H9 (cell line): ENCODE measurements at regions not wholly inside any gene's neighbourhood (a gene's known extent, or its start where the extent isn't known, plus 50 kb on each side); places are given as distances from the start of the nearest gene placed in this dataset.

Source experiments
- DNase-seq: peaks from one replicate; pipeline ENCODE4 v3.0.0-alpha.2; 2017
- H2AFZ ChIP-seq: one replicate; pipeline ENCODE4 v1.6.1; 2013; ENCODE audit warnings: mild to moderate bottlenecking, low read length, control low read depth, moderate library complexity
- H2AK5ac ChIP-seq: 2 replicates; pipeline ENCODE4 v1.6.1; 2013; ENCODE audit warnings: low read length, control low read depth, mixed read lengths; ENCODE audit not compliant: insufficient read length
- H2BK120ac ChIP-seq: one replicate; pipeline ENCODE4 v1.6.1; 2013; ENCODE audit warnings: low read depth, mild to moderate bottlenecking, low read length, control low read depth, inconsistent platforms; ENCODE audit not compliant: poor library complexity, severe bottlenecking
- H2BK12ac ChIP-seq: 2 replicates; pipeline ENCODE4 v1.6.1; 2013; ENCODE audit warnings: low read length, control low read depth, mixed read lengths, low read depth; ENCODE audit not compliant: insufficient read length
- H2BK15ac ChIP-seq: 2 replicates; pipeline ENCODE4 v1.6.1; 2013; ENCODE audit warnings: low read depth, low read length, control low read depth
- H2BK20ac ChIP-seq: one replicate; pipeline ENCODE4 v1.6.1; 2013; ENCODE audit warnings: low read depth, mild to moderate bottlenecking, low read length, control low read depth, inconsistent platforms; ENCODE audit not compliant: poor library complexity, severe bottlenecking
- H2BK5ac ChIP-seq: 2 replicates; pipeline ENCODE4 v1.6.1; 2013; ENCODE audit warnings: low read length, control low read depth, mixed read lengths; ENCODE audit not compliant: insufficient read length
- H3K14ac ChIP-seq: 2 replicates; pipeline ENCODE4 v1.6.1; 2013; ENCODE audit warnings: low read length, control low read depth; ENCODE audit not compliant: insufficient read depth
- H3K18ac ChIP-seq: 2 replicates; pipeline ENCODE4 v1.6.1; 2013; ENCODE audit warnings: low read depth, mild to moderate bottlenecking, mixed read lengths, low read length, control low read depth; ENCODE audit not compliant: insufficient read length
- H3K23ac ChIP-seq: 2 replicates; pipeline ENCODE4 v1.6.1; 2013; ENCODE audit warnings: low read length, control low read depth, mixed read lengths, low read depth; ENCODE audit not compliant: insufficient read length
- H3K23me2 ChIP-seq: 2 replicates; pipeline ENCODE4 v1.6.1; 2013; ENCODE audit warnings: low read depth, mild to moderate bottlenecking, mixed read lengths, low read length, control low read depth; ENCODE audit not compliant: insufficient read length, poor library complexity, severe bottlenecking
- H3K27ac ChIP-seq: 2 replicates; pipeline ENCODE4 v1.5.1; 2013; ENCODE audit warnings: low read length, control low read depth, mixed read lengths, low read depth; ENCODE audit not compliant: insufficient read length
- H3K27me3 ChIP-seq: 2 replicates; pipeline ENCODE4 v1.6.1; 2013; ENCODE audit warnings: low read length, control low read depth, inconsistent platforms; ENCODE audit not compliant: insufficient read depth
- H3K4ac ChIP-seq: 2 replicates; pipeline ENCODE4 v1.6.1; 2013; ENCODE audit warnings: low read depth, mild to moderate bottlenecking, control low read depth, inconsistent platforms, low read length, moderate library complexity
- H3K4me1 ChIP-seq: 2 replicates; pipeline ENCODE4 v1.6.1; 2013; ENCODE audit warnings: low read length, control low read depth, inconsistent platforms; ENCODE audit not compliant: insufficient read depth
- H3K4me2 ChIP-seq: 2 replicates; pipeline ENCODE4 v1.6.1; 2013; ENCODE audit warnings: low read length, control low read depth, mixed read lengths; ENCODE audit not compliant: insufficient read length, insufficient read depth
- H3K56ac ChIP-seq: 2 replicates; pipeline ENCODE4 v1.6.1; 2013; ENCODE audit warnings: low read depth, mild to moderate bottlenecking, mixed read lengths, low read length, control low read depth; ENCODE audit not compliant: insufficient read length
- H3K79me1 ChIP-seq: 2 replicates; pipeline ENCODE4 v1.6.1; 2013; ENCODE audit warnings: low read depth, mild to moderate bottlenecking, moderate library complexity, low read length, control low read depth, inconsistent platforms; ENCODE audit not compliant: insufficient read depth, poor library complexity, severe bottlenecking
- H3K79me2 ChIP-seq: 2 replicates; pipeline ENCODE4 v1.6.1; 2013; ENCODE audit warnings: low read length, control low read depth, inconsistent platforms; ENCODE audit not compliant: insufficient read depth
- H3K9ac ChIP-seq: 2 replicates; pipeline ENCODE4 v1.6.1; 2013; ENCODE audit warnings: low read length, control low read depth, mixed read lengths; ENCODE audit not compliant: insufficient read length; ENCODE audit errors: extremely low read depth
- H3K9me3 ChIP-seq: one replicate; pipeline ENCODE4 v1.6.1; 2013; ENCODE audit warnings: low read depth, low read length, inconsistent platforms; ENCODE audit not compliant: control insufficient read depth
- H3T11ph ChIP-seq: one replicate; pipeline ENCODE4 v1.6.1; 2013; ENCODE audit warnings: mild to moderate bottlenecking, low read length, control low read depth, inconsistent platforms
- H4K20me1 ChIP-seq: one replicate; pipeline ENCODE4 v1.6.1; 2013; ENCODE audit not compliant: control insufficient read depth, insufficient read length, insufficient read depth
- H4K5ac ChIP-seq: 2 replicates; pipeline ENCODE4 v1.6.1; 2013; ENCODE audit warnings: low read depth, mild to moderate bottlenecking, mixed read lengths, low read length, control low read depth; ENCODE audit not compliant: insufficient read length
- H4K8ac ChIP-seq: replicated peaks from 2 replicates; pipeline ENCODE4 v1.6.1; 2013; ENCODE audit warnings: low read length, control low read depth, mixed read lengths, low read depth; ENCODE audit not compliant: insufficient read length
- H4K91ac ChIP-seq: 2 replicates; pipeline ENCODE4 v1.6.1; 2013; ENCODE audit warnings: low read depth, mild to moderate bottlenecking, moderate library complexity, mixed read lengths, low read length, control low read depth; ENCODE audit not compliant: insufficient read length
- H3K27ac Mint-ChIP-seq, 3 experiments: 2 replicates in 2 of 3; 3 replicates in 1 of 3; pipeline ENCODE4 v1.8.0; 2020 to 2021; ENCODE audit warnings: mixed read lengths in 3 of 3, mild to moderate bottlenecking in 1 of 3, moderate library complexity in 1 of 3
- H3K27me3 Mint-ChIP-seq: 2 replicates; pipeline ENCODE4 v1.8.0; 2021; ENCODE audit warnings: low read depth, mild to moderate bottlenecking, moderate library complexity, mixed read lengths
- H3K36me3 Mint-ChIP-seq, 3 experiments: 2 replicates in 2 of 3; 3 replicates in 1 of 3; pipeline ENCODE4 v1.8.0; 2020 to 2021; ENCODE audit warnings: low read depth in 3 of 3, mixed read lengths in 3 of 3; ENCODE audit not compliant: insufficient read depth in 1 of 3
- H3K4me1 Mint-ChIP-seq, 2 experiments: 2 replicates each; pipeline ENCODE4 v1.8.0; 2020; ENCODE audit warnings: mixed read lengths in 2 of 2
- H3K4me3 Mint-ChIP-seq, 2 experiments: 2 replicates in 1 of 2; 3 replicates in 1 of 2; pipeline ENCODE4 v1.8.0; 2020 to 2021; ENCODE audit warnings: mild to moderate bottlenecking in 2 of 2, mixed read lengths in 2 of 2, moderate library complexity in 1 of 2
- H3K9me3 Mint-ChIP-seq, 2 experiments: 2 replicates in 1 of 2; 3 replicates in 1 of 2; pipeline ENCODE4 v1.8.0; 2020; ENCODE audit warnings: mild to moderate bottlenecking in 2 of 2, mixed read lengths in 2 of 2, moderate library complexity in 1 of 2
- CTCF ChIP-seq: fragments of 200-600 bp; sonication (generic); conservative IDR thresholded peaks from 3 replicates; pipeline ENCODE4 v1.8.0; 2021; ENCODE audit warnings: antibody characterized with exemption, mild to moderate bottlenecking
- WGBS: extraction: QIAGEN DNeasy Blood & Tissue Kit; methylation state at CpG from one replicate; pipeline ENCODE4 v1.1.7; 2013; ENCODE audit warnings: missing lambda C conversion rate, low lambda C conversion rate, mixed read lengths; ENCODE audit not compliant: insufficient read length; ENCODE audit errors: extremely low coverage; 5-methylcytosine and 5-hydroxymethylcytosine counted together

GRCh38 chr6:167209577-167209975 lies 51.8 kb upstream of the GPR31 start:
- no peaks in the 10 kb centered on the region; the same call in 1 of the 2 replicates for H3K4me1 ChIP-seq
- no peaks in the 10 kb centered on the region for H3K79me2 ChIP-seq
- H3K9ac ChIP-seq = no peak overlapping the region
- no peaks in the 10 kb centered on the region for H3K9me3 ChIP-seq
- H3K79me1 ChIP-seq = no peaks in the 10 kb centered on the region
- H3K27ac ChIP-seq = no peak overlapping the region
- no peak overlapping the region for H3K4me2 ChIP-seq
- no peak overlapping the region for H2BK12ac ChIP-seq
- no peak overlapping the region for H4K5ac ChIP-seq
- no peak overlapping the region for H3K4ac ChIP-seq
- no peak overlapping the region for H2BK15ac ChIP-seq
- no peak overlapping the region for H3K23ac ChIP-seq
- Mint-ChIP-seq H3K4me3 (peak overlapping the region in 1 of 2 experiments; percentile 38; a peak in 1 of 5 replicates), H3K36me3 (no peaks in the 10 kb centered on the region), H3K4me1 (peaks cover 29 to 32% of the 10 kb centered on the region in 2 experiments), H3K9me3 (no peaks in the 10 kb centered on the region), H3K27ac (no peak overlapping the region), H3K27me3 (peaks cover 13% of the 10 kb centered on the region)
- no peak overlapping the region for H2BK20ac ChIP-seq
- H4K20me1 ChIP-seq = peaks cover 3% of the 10 kb centered on the region
- TF ChIP-seq CTCF = no peak
- no peak overlapping the region for H3K14ac ChIP-seq
- no peak overlapping the region for H2BK120ac ChIP-seq
- no peak overlapping the region for H2AK5ac ChIP-seq
- WGBS = no CpG with 5 or more reads among the region's 9 CpGs
- H3T11ph ChIP-seq = no peak overlapping the region
- no peak overlapping the region for H4K8ac ChIP-seq
- no peak overlapping the region for H2AFZ ChIP-seq
- H3K18ac ChIP-seq = no peak overlapping the region
- H2BK5ac ChIP-seq = no peak overlapping the region
- H3K23me2 ChIP-seq = no peaks in the 10 kb centered on the region
- no peaks in the 10 kb centered on the region for H3K27me3 ChIP-seq
- DNase-seq = no peak
- no peak overlapping the region for H4K91ac ChIP-seq
- no peak overlapping the region for H3K56ac ChIP-seq
